ENCODE measurements at regions not wholly inside any gene's neighbourhood (a gene's known extent, or its start where the extent isn't known, plus 50 kb on each side); places are given as distances from the start of the nearest gene placed in this dataset.

DNA sequence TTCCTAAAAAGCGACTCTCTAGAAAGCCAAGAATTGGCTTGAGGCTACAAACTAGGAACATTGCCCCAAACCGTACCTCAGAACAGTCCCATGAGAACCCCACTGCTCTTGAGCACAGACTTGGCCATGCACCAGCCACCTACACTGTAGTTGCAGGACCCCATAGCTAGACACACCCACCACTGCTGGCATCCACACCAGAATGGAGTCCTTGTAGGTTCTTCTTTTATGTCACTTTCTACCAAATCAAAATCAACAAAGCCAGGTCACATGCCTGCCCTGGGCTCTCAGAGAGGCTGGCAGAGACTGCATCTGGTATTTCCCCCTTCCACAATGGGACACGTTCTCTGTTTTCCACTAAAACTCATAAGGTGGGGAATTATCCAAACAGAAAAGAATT lies 290.5 kb downstream of the SHOX2 start:
- DNase-seq (ENCODE audit: low read depth in 3 of 3, low spot score in 2 of 3): no peak

DNA sequence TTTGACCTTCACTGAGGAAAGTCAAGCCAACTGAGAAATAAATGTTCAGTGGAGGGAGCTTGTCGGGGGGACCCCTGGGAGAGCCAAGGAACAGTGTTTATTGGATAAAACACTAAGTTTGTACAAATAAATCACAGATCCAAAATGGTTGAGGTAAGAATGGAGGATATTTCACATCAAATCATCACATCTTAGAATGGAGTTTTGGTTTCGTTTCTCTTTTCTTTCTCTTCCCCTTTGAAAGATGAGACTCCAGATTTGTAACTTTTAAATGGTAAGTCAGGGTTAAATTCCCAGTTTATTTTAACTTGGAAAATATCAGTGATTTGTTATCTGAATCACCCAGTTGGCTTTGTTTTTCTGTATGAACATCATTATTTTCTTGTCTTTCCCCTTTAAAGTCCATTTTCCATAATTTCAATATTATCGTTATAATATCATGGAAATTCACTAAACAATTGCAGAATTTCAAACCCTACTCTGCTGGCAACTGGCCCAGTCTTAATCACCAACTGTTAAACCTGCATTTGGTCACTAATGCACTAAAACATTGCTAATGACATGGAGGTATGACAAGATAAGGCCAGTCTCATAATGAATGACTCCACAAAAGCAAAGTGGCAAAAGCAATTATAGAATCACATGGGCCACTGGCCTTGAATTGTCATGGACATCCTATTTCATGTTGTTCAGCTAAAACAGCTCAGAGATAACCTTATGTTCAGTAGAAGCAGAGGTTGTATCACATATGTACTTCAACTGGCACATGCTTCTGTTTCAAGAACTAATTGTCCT lies 295.1 kb downstream of the SHOX2 start:
- DNase-seq (ENCODE audit: low read depth in 3 of 3, low spot score in 2 of 3): no peak

DNA sequence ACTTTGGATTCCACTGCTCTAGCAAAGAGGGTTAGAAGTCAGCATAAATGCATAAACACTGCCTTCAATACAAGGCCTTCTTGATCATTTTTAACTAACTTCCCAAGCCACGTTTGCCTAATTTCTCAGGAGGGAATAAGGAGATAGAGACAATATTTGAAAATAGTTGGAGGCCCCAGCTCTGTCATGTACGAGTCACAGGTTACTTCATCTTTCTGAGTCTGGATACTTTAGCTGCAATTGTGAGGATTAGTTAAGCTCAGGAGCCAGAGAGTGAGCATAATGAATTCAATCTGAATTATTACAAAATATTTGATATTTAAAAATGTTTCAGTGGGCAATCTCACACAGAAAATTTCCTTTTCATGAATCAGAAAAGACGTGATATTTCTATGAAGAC lies 298.9 kb downstream of the SHOX2 start:
- DNase-seq (ENCODE audit: low read depth in 3 of 3, low spot score in 2 of 3): no peak

DNA sequence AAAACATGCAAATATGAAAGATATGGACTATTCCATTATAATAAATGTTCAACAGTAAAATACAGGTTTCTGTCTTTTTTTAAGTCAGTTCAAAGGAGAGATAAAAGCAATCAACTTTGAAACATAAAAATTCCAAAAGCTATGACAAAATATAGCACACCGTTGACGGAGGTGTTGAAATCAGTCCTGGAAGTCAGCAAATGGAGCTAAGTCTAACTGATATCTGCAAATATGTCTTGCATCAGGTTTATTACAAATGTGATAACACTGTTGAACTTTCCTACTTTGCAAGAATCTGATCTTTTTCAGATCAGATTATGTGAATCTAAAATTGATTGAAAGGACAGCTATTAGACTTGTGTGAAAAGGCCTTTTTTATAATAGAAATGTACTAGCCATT lies 300.7 kb downstream of the SHOX2 start:
- no peak for DNase-seq (ENCODE audit: low read depth in 3 of 3, low spot score in 2 of 3)

DNA sequence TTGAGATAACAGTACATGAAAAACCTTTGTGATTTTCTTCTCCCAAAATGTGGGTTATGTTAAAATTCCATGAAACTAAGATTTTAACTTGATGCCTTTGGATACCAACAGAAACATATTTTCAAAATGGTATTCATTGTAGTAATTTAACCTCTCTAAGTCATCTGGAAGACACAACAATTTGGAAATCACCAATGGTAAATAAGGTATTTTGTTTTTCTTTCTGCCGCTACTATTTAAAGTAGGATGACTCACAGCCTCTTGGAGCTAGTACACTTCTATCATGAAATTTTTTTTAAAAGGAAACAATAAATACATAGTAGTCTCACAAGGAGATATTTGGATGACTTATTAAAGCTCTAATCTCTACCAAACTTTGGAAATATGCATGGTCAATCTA lies 291.6 kb upstream of the VEPH1 start:
- DNase-seq (ENCODE audit: low read depth in 3 of 3, low spot score in 2 of 3): no peak

DNA sequence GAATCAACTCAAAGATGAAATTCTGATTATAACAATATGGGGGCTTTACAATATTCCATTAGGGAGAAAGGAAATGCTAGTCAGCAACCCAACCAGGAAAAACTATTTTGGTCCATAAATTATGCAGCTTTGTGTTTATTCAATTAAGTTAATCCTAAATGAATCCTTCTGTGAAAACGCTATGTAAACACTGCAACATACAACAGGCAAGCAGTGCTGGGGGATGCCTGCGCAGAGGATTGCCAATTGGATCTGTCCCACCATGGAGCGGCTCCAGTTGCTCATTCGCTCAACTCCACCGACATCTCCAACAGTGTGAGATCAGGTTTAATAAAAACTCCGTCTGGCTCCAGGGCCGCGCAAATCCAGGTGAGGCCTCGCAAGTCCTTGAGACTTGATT lies 290.5 kb upstream of the VEPH1 start:
- DNase-seq (ENCODE audit: low read depth in 3 of 3, low spot score in 2 of 3): no peak

DNA sequence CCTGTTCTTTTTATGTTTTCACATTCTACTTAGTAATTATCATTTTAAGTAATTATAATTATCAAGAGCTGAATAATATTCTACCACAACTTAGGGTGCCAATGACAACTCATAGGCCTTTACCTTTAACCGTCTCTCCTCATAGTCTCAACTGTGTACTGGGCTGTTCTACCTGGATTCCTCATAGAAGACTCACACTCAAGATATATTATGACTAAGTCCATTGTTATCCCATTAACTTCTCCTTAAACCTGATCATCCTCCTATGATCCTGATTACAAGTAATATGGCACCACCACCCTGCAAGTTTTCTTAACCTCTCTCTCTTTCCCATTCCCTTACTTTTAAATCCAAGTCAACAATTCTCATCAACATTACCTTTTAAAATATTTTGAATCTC lies 285.9 kb upstream of the VEPH1 start:
- no peak for DNase-seq (ENCODE audit: low read depth in 3 of 3, low spot score in 2 of 3)

DNA sequence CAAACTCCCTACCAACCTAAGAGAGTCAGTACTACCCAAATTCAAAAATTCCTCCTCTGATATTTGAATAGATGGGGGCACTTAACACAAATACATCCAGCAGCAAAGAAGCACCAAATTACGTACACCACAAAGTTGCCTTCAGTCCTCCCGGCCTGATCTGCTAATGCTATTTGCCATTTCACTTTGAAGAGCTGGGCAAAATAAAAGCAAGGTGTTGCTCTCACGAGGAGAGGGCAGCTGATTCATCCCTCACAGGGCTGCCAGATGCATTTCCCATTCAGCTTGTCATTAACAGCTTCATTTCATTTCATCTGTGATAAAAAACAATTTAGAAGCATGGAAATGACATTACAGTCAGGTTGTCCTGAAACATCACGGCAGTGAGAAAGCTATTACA lies 283.4 kb upstream of the VEPH1 start:
- no peak for DNase-seq (ENCODE audit: low read depth in 3 of 3, low spot score in 2 of 3)

DNA sequence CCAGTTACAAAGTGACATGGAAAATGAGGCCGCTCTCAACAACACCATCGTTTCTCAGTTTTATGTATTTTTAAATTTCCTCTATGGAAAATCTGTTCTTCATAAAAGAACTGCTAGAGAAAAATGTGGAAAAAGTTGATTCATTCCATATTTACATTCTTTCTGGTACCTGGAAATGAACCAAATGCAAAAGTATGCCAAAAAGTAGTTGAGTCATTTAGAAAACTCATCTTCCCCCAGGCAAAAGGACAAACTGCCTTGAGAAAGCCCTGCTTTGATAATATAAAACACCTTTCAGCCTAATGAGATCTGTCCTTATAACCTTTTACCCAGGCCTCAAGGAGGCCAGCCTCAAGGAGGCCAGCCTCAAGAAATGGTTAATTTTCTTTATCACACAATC lies 283.0 kb upstream of the VEPH1 start:
- DNase-seq (ENCODE audit: low read depth in 3 of 3, low spot score in 2 of 3): no peak

DNA sequence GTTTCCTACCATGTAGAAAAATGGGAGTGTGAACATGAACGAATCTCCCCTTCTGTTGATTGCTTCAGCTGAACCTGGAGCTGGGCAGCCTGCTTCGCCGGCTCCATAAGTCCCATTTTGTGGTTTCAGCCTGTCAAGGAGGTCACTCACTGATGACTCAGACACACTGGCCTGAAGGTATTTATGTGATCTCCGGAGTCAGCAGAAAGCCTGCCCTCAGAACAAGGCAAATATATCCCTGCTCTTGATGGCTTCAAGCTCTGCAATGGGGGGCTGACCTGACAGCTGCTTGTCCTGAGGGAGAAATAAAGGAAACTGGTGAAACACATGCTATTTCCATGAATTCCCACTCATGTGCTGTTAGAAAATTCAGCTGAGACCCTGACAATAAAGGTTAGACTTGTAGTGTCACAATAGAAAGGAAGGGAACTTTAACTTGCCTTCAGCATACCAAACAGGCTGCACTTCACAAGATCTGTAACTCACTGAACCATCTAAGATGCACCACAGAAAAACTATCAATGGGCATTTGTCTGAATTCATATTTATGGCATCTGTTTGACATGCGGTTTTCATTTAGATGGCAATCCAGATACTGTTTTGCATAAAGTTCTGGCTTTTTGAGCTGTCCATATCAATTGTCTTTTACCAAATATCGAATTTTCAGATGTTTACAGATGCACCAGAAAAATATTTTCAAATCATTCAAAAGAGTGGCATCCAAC lies 282.0 kb upstream of the VEPH1 start:
- no peak for DNase-seq (ENCODE audit: low read depth in 3 of 3, low spot score in 2 of 3)

DNA sequence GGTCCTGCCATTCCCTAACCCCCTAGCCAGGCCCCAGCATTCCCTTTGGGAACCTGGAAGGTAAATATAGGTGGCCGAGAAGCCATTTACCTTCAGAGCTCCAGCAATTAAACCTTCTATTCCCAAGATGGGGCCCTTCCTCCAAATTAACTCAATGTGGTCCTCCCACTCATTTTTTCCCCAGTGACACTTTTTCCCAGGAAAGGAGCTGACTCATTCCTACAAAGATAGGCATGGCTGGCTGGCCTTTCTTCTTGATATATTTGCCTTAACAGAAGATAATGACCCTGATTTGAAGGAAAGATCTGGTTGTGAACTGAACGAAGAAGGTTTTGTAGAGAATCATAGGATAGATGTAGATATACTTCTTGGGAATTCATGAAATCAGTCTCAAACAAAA lies 279.0 kb upstream of the VEPH1 start:
- DNase-seq (ENCODE audit: low read depth in 3 of 3, low spot score in 2 of 3): no peak

DNA sequence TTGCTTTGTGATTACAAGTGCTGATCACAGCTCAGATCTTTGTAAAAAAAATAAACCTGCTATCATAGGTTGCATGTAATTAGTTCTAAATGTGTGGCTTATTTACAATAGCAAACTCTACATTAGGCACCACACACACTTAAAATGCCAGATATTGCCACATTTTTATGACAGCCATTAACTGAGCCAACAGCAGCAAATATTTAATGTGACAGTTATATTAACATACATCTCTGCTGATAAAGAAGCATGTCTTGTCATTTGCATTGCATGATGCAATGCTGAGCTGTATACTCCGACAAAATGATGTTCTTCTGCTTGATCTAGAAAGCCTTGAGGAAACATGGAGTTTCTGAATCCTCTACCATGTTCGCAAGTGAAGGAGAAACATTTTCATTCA lies 273.6 kb upstream of the VEPH1 start:
- DNase-seq (ENCODE audit: low read depth in 3 of 3, low spot score in 2 of 3): no peak

DNA sequence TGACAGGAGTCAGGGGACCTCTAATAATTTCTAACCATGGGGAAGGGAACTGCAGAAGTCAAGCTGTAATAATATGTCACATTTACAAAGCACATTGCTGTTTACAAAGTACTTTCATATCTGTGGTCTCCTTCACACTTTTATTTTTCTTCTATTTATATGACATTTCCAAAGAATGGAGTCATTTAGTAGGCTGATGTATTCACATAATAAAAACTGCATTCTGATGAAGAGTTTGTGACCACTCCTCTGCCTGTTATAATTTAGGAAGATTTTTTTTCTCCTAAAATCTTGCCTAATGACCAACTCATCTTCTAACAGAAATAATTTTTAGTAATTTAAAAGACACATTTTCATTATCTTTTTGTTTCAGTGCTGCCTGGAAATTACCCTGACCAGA lies 272.2 kb upstream of the VEPH1 start:
- no peak for DNase-seq (ENCODE audit: low read depth in 3 of 3, low spot score in 2 of 3)

DNA sequence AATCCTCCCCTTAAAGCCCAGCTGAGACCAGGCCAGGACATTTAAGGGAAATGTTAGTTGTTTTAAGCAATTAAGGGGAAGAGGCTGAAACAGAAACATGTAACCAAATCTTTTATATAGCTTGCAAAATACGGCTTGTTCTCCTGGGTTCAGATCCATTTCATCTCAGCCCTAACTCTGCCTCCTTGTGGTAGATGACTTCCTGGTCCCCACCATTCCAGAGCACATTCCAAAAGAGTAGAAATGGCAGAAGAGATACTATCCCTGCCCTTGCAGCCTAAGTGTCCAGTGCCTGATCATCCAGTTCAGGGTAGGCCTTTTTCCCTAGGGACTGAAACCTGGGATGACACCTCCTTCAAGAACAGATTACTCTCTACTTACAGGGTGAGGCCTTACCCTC lies 266.2 kb upstream of the VEPH1 start:
- no peak for DNase-seq (ENCODE audit: low read depth in 3 of 3, low spot score in 2 of 3)

DNA sequence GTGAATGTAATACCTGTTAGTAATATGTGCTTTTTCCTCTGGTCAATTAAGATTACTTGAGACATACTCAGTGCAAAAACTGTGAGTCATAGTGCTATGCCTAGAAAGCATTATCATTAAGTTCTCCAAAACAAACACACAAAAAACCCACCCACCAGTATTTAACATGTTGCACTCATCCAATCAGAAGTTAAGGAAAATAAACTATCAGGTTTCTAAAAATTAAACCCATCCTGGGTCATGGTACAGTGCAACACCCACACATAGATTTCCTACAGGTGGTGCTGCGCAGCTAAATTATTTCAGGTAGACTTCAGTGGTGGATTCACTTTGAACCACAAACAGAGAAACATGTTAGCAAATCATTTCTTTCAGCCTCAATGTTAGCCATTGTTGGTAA lies 264.4 kb upstream of the VEPH1 start:
- no peak for DNase-seq (ENCODE audit: low read depth in 3 of 3, low spot score in 2 of 3)

DNA sequence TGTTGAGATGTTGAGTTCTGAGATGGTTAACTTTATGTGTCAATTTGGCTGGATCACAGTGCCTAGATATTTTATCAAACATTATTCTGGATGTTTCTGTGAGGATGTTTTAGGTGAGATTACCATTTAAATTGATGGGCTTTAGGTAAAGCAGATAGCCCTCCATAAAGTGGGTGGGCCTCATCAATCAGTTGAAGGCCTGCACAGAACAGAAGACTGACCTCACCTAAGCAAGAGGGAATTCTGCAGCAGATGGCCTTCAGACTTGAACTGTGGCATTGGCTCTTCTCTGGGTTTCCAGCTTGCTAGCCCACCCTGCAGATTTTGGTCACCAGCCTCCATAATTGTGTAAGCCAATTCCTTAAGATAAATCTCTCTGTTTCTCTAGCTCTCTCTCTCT lies 260.4 kb upstream of the VEPH1 start:
- DNase-seq (ENCODE audit: low read depth in 3 of 3, low spot score in 2 of 3): no peak

DNA sequence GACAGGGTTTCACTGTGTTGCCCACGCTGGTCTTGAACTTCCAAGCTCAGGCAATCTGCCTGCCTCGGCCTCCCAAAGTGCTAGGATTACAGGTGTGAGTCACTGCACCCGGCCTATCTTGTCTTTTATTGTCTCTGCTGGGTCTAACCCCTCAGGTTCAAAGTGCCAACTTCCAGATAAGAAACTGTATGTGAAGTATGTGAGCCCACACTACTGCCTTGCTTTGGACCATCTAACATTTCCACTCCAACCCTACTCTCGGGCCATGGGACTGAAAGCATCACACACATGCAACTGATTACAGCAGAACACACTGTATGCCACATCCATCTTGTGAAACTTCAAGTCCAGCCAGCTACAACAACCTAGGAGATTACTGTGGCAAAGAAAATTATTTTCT lies 256.1 kb upstream of the VEPH1 start:
- no peak for DNase-seq (ENCODE audit: low read depth in 3 of 3, low spot score in 2 of 3)

DNA sequence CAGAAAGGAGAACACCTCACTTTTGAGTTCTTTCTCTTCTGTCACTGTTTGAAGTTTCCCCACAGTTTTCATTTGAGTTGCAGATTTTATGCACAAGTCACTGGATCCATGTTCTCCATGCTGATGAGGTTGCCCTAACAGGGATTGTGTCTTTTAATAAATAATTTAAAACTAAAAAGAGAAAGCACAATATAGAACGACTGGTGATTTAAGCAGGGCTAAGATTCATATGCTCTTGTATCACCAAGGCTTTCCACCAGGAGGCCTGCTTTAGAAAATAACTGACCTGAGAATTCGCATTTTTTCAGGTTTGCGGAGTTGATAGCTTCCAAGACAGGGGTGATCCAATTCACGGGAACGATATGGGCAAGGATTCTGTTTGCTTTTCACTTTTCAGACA lies 252.0 kb upstream of the VEPH1 start:
- DNase-seq (ENCODE audit: low read depth in 3 of 3, low spot score in 2 of 3): no peak

DNA sequence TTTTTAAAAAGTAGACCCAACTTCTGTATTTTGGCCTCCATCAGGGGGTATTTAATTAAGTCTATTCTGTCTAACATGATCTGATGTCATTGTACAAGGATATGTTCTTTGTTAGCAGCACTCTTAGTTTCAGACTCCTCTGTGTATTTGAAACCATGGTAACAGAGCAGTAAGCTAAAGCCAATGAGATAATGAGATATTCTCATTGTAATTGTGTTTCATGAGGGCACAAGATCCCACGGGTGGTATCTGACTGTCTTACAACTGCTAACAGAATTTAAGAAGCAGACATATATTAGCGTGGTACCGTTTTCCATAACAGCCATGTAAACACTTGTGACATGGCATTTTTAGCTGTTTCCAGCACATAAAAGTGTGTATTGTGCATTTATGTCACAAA lies 251.2 kb upstream of the VEPH1 start:
- no peak for DNase-seq (ENCODE audit: low read depth in 3 of 3, low spot score in 2 of 3)

DNA sequence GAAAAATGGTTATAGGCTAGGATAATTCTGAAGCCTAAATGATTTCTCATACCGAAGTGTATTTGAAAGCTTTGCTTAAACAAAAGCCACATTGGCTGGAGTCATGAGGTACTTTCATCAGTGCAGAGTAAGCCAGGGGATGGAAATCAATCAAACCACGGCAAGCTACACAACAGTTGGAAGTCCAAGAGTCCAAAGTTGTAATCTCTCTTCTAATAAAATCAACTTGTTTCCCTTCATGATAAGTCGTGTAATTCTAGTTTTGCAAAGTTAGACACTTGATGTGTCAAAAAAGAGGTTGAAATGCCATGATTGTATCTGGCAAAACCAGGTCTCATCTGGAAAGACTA lies 250.5 kb upstream of the VEPH1 start:
- DNase-seq (ENCODE audit: low read depth in 3 of 3, low spot score in 2 of 3): no peak

DNA sequence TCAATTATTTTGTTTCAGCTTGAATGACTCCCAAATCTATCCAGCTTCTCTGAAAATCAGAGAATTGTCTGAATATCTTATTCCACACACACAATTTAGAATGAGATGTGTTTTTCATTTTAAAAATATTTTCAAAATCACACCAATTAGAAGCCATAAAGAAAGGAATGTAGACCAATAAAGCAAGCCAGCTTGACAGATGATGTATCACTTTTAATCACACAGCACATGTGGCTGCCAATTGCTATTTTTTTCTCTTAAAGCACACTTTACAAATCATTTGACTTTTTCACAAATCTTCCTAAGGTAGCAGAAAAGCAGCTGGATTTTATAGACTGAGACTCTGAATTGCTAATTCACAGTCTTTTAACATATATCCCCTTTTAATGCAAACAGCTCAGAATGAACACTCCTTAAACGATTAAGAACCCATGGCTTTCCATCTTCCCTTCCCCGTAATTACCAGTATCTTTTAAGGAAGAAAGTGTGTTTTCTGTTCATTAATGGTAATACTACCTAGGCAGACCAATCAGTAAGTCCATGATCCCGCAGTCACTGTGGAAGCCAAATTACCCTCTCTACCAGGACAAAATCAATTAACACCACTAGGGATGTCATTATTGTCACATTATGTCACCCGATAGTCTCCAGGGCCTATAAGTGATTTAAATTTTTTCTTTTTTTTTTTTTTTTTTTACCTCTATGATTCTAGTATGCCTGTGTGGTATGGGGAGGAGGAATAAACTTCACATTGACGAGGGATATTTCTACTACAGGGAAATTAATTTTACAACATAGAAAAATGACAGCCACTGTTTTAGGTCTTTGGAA lies 250.0 kb upstream of the VEPH1 start:
- DNase-seq (ENCODE audit: low read depth in 3 of 3, low spot score in 2 of 3): no peak

DNA sequence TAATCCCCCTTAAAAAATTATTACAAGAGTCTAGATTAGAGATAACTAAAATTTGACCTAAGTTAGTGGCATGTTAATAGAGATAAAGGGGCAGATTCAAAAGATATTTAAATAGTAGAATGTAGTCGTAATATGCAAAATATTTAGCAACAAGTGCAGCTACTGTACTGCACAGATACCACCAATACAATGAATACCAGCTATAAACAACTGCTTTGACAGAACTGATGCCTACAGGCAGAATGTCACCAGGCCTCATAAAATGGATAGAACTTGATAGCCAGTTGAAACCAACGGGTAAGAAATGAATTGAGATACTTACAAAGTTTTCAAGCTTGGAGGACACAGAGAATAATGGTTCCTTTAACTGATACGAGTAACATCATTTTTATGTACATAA lies 249.3 kb upstream of the VEPH1 start:
- no peak for DNase-seq (ENCODE audit: low read depth in 3 of 3, low spot score in 2 of 3)
